Choroid plexus epithelial cell (primary cell): ENCODE measurements at regions not wholly inside any gene's neighbourhood (a gene's known extent, or its start where the extent isn't known, plus 50 kb on each side); places are given as distances from the start of the nearest gene placed in this dataset.

ENCODE experiments used
- DNase-seq: peaks from one replicate; pipeline ENCODE4 v3.0.0-alpha.2; 2010; ENCODE audit warnings: low read depth
- H3K4me3 ChIP-seq: 2 replicates; pipeline ENCODE4 v1.5.1; 2011; ENCODE audit warnings: low read depth, mild to moderate bottlenecking, control low read depth, low read length, moderate library complexity
- CTCF ChIP-seq: conservative IDR thresholded peaks from 2 replicates; pipeline ENCODE4 v1.5.1; 2011; ENCODE audit warnings: low read depth, mild to moderate bottlenecking, control low read depth, inconsistent platforms, low read length, moderate library complexity

GRCh38 chr1:58116284-58116683 lies 430.2 kb downstream of the OMA1 start:
- no peak for TF ChIP-seq CTCF
- DNase-seq: no peak
- H3K4me3 ChIP-seq: no peak overlapping the region

GRCh38 chr1:58109646-58110200 lies 436.8 kb downstream of the OMA1 start:
- no peak for DNase-seq
- no peak overlapping the region for H3K4me3 ChIP-seq
- TF ChIP-seq CTCF: no peak

GRCh38 chr1:58108783-58109182 lies 437.7 kb downstream of the OMA1 start:
- H3K4me3 ChIP-seq: no peak overlapping the region
- no peak for DNase-seq
- no peak for TF ChIP-seq CTCF

- TF ChIP-seq CTCF: no peak
- H3K4me3 ChIP-seq: no peak overlapping the region
- DNase-seq: no peak
These were observed 438.6 kb downstream of the OMA1 start for GRCh38 chr1:58107943-58108342.

- no peak overlapping the region for H3K4me3 ChIP-seq
- no peak for DNase-seq
- no peak for TF ChIP-seq CTCF
These were observed 441.6 kb downstream of the OMA1 start for GRCh38 chr1:58104960-58105359.

- no peak for TF ChIP-seq CTCF
- no peak overlapping the region for H3K4me3 ChIP-seq
- no peak for DNase-seq
These were observed 449.8 kb downstream of the OMA1 start for GRCh38 chr1:58096714-58097113.

GRCh38 chr1:58095183-58095582 lies 451.3 kb downstream of the OMA1 start:
- H3K4me3 ChIP-seq: no peak overlapping the region
- no peak for TF ChIP-seq CTCF
- DNase-seq: no peak
